ENCODE measurements at regions not wholly inside any gene's neighbourhood (a gene's known extent, or its start where the extent isn't known, plus 50 kb on each side); places are given as distances from the start of the nearest gene placed in this dataset.

- no peak for TF ChIP-seq ZKSCAN1 (IDR thresholded peaks at IDR 0.05; ENCODE audit: low read length)
- no peak for TF ChIP-seq ASH2L (IDR thresholded peaks at IDR 0.05; ENCODE audit: insufficient read length, low read depth, low read length)
- TF ChIP-seq ZNF274 (CRISPR knock-in tag; IDR thresholded peaks at IDR 0.05), result no peak
- no peak for TF ChIP-seq PAWR (CRISPR knock-in tag; IDR thresholded peaks at IDR 0.05; ENCODE audit: borderline replicate concordance)
- no peak for TF ChIP-seq CTCF (CRISPR knock-in tag; IDR thresholded peaks at IDR 0.05)
- no peak for TF ChIP-seq ATF1 (CRISPR knock-in tag; IDR thresholded peaks at IDR 0.05)
- TF ChIP-seq PAXIP1 (CRISPR knock-in tag; conservative IDR thresholded peaks at IDR 0.05), result no peak
- TF ChIP-seq ZNF280B (CRISPR knock-in tag; IDR thresholded peaks at IDR 0.05; ENCODE audit: borderline replicate concordance), result no peak
- TF ChIP-seq SIN3A (IDR thresholded peaks at IDR 0.05; ENCODE audit: borderline replicate concordance, low read depth, low read length), result no peak
- TF ChIP-seq IRF2 (CRISPR knock-in tag; IDR thresholded peaks at IDR 0.05), result no peak
- TF ChIP-seq EZH2 (conservative IDR thresholded peaks at IDR 0.05; ENCODE audit: low read depth, low read length), result no peak
- no peak for TF ChIP-seq MYNN (CRISPR knock-in tag; IDR thresholded peaks at IDR 0.05; ENCODE audit: low read depth)
- TF ChIP-seq FOSL2 (CRISPR knock-in tag; IDR thresholded peaks at IDR 0.05), result no peak
- no peak for TF ChIP-seq CHD2 (IDR thresholded peaks at IDR 0.05; ENCODE audit: low read depth, low read length)
Observed at GRCh38 chr6:51260003-51260402, 441.3 kb downstream of the TFAP2B start.
